Large intestine (tissue), 3 donors: ENCODE measurements at regions not wholly inside any gene's neighbourhood (a gene's known extent, or its start where the extent isn't known, plus 50 kb on each side); places are given as distances from the start of the nearest gene placed in this dataset.
"Not testable (repeated sequence)": the region's sequence is repeated elsewhere in the genome, so short reads cannot be mapped to it uniquely, and the experiment has no call there.

ENCODE experiments used
- DNase-seq, 2 donors: peaks; one replicate each; pipeline versions ENCODE4 v3.0.0 to v3.0.0-alpha.2; 2013
- H3K27ac ChIP-seq: one replicate; pipeline ENCODE4 v1.5.1; 2013; ENCODE audit warnings: low read length
- H3K27me3 ChIP-seq: 2 replicates; pipeline ENCODE4 v1.6.1; 2013; ENCODE audit warnings: low read length; ENCODE audit not compliant: control insufficient read depth, insufficient read depth
- H3K36me3 ChIP-seq: 2 replicates; pipeline ENCODE4 v1.6.1; 2013; ENCODE audit warnings: low read length; ENCODE audit not compliant: control insufficient read depth, insufficient read depth
- H3K4me1 ChIP-seq: one replicate; pipeline ENCODE4 v1.6.1; 2013; ENCODE audit warnings: low read length; ENCODE audit not compliant: control insufficient read depth, insufficient read depth
- H3K4me3 ChIP-seq: one replicate; pipeline ENCODE4 v1.5.1; 2013; ENCODE audit warnings: low read length
- H3K9me3 ChIP-seq: one replicate; pipeline ENCODE4 v1.6.1; 2013; ENCODE audit warnings: mild to moderate bottlenecking, low read depth, low read length, moderate library complexity; ENCODE audit not compliant: control insufficient read depth
- WGBS: methylation state at CpG from one replicate; pipeline ENCODE4 v1.1.5; 2013; ENCODE audit warnings: low lambda C conversion rate; ENCODE audit not compliant: insufficient coverage; 5-methylcytosine and 5-hydroxymethylcytosine counted together

GRCh38 chr3:110495201-110495927 lies 576.3 kb upstream of the NECTIN3 start:
- WGBS = no CpG with 5 or more reads among the region's 9 CpGs
- H3K27ac ChIP-seq = no peak overlapping the region
- no peak overlapping the region for H3K4me3 ChIP-seq
- H3K36me3 ChIP-seq = no peaks in the 10 kb centered on the region
- H3K27me3 ChIP-seq = no peaks in the 10 kb centered on the region
- no peak for DNase-seq
- peaks cover 3% of the 10 kb centered on the region for H3K4me1 ChIP-seq
- H3K9me3 ChIP-seq = no peaks in the 10 kb centered on the region

GRCh38 chr3:110504401-110504800 lies 567.2 kb upstream of the NECTIN3 start:
- no CpG with 5 or more reads among the region's 2 CpGs for WGBS
- H3K27ac ChIP-seq = no peak overlapping the region
- DNase-seq = no peak
- no peaks in the 10 kb centered on the region for H3K36me3 ChIP-seq
- no peaks in the 10 kb centered on the region for H3K27me3 ChIP-seq
- H3K4me1 ChIP-seq = no peaks in the 10 kb centered on the region
- no peak overlapping the region for H3K4me3 ChIP-seq
- no peaks in the 10 kb centered on the region for H3K9me3 ChIP-seq

GRCh38 chr3:110504901-110505300 lies 566.7 kb upstream of the NECTIN3 start:
- Histone ChIP-seq H3K27me3 (no peaks in the 10 kb centered on the region), H3K4me3 (no peak overlapping the region), H3K4me1 (no peaks in the 10 kb centered on the region), H3K9me3 (no peaks in the 10 kb centered on the region), H3K27ac (no peak overlapping the region), H3K36me3 (no peaks in the 10 kb centered on the region)
- peak; percentile 15 to 17 for DNase-seq
- no CpG with 5 or more reads among the region's 4 CpGs for WGBS

- H3K36me3 ChIP-seq = no peaks in the 10 kb centered on the region
- no peaks in the 10 kb centered on the region for H3K27me3 ChIP-seq
- H3K9me3 ChIP-seq = no peaks in the 10 kb centered on the region
- no peak for DNase-seq
- no peaks in the 10 kb centered on the region for H3K4me1 ChIP-seq
- WGBS = 100% methylated on average over 4 of the region's 4 CpGs
- H3K27ac ChIP-seq = no peak overlapping the region
- H3K4me3 ChIP-seq = no peak overlapping the region
Observed at GRCh38 chr3:110506890-110507289, 564.7 kb upstream of the NECTIN3 start.

- not testable (repeated sequence) for H3K4me1 ChIP-seq, H3K27me3 ChIP-seq, DNase-seq, H3K36me3 ChIP-seq, H3K27ac ChIP-seq, H3K9me3 ChIP-seq, H3K4me3 ChIP-seq
Observed at GRCh38 chr3:110507570-110507969, 564.0 kb upstream of the NECTIN3 start.

GRCh38 chr3:110512961-110513360 lies 558.7 kb upstream of the NECTIN3 start:
- no peak overlapping the region for H3K4me3 ChIP-seq
- 100% methylated on average over 2 of the region's 3 CpGs for WGBS

GRCh38 chr3:110518031-110518430 lies 553.6 kb upstream of the NECTIN3 start:
- DNase-seq = no peak
- H3K4me1 ChIP-seq = no peaks in the 10 kb centered on the region
- WGBS = no CpG with 5 or more reads among the region's 1 CpG

More at GRCh38 chr3:110512961-110513360, 558.7 kb upstream of the NECTIN3 start:
- Histone ChIP-seq H3K27ac (no peak overlapping the region), H3K9me3 (no peaks in the 10 kb centered on the region), H3K27me3 (no peaks in the 10 kb centered on the region), H3K4me1 (no peaks in the 10 kb centered on the region), H3K36me3 (no peaks in the 10 kb centered on the region)
- DNase-seq = no peak

GRCh38 chr3:110519071-110519470 lies 552.5 kb upstream of the NECTIN3 start:
- no peaks in the 10 kb centered on the region for H3K4me1 ChIP-seq
- no peak overlapping the region for H3K4me3 ChIP-seq
- H3K36me3 ChIP-seq = no peaks in the 10 kb centered on the region

More at GRCh38 chr3:110518031-110518430, 553.6 kb upstream of the NECTIN3 start:
- Histone ChIP-seq H3K27ac (no peak overlapping the region), H3K9me3 (no peaks in the 10 kb centered on the region), H3K27me3 (no peaks in the 10 kb centered on the region), H3K36me3 (no peaks in the 10 kb centered on the region), H3K4me3 (no peak overlapping the region)

GRCh38 chr3:110521019-110521418 lies 550.6 kb upstream of the NECTIN3 start:
- DNase-seq = no peak

More at GRCh38 chr3:110519071-110519470, 552.5 kb upstream of the NECTIN3 start:
- no peak for DNase-seq
- WGBS = 100% methylated on average over 1 of the region's 1 CpG
- Histone ChIP-seq H3K27me3 (no peaks in the 10 kb centered on the region), H3K9me3 (no peaks in the 10 kb centered on the region), H3K27ac (no peak overlapping the region)

GRCh38 chr3:110525558-110526064 lies 546.0 kb upstream of the NECTIN3 start:
- DNase-seq, H3K36me3 ChIP-seq, H3K27ac ChIP-seq, H3K4me1 ChIP-seq, H3K9me3 ChIP-seq, H3K27me3 ChIP-seq, H3K4me3 ChIP-seq: not testable (repeated sequence)
- 76% methylated on average over 2 of the region's 6 CpGs for WGBS

More at GRCh38 chr3:110521019-110521418, 550.6 kb upstream of the NECTIN3 start:
- Histone ChIP-seq H3K4me1 (no peaks in the 10 kb centered on the region), H3K9me3 (no peaks in the 10 kb centered on the region), H3K36me3 (no peaks in the 10 kb centered on the region), H3K27me3 (no peaks in the 10 kb centered on the region), H3K4me3 (no peak overlapping the region), H3K27ac (no peak overlapping the region)
- WGBS = no CpG with 5 or more reads among the region's 2 CpGs
